Loucy (cell line): ENCODE measurements at regions not wholly inside any gene's neighbourhood (a gene's known extent, or its start where the extent isn't known, plus 50 kb on each side); places are given as distances from the start of the nearest gene placed in this dataset.

Experiments
- CTCF ChIP-seq: fragments of 200-600 bp; sonication (generic); conservative IDR thresholded peaks from 2 replicates; pipeline ENCODE4 v1.5.1; 2014; ENCODE audit warnings: mild to moderate bottlenecking, antibody characterized with exemption, low read length
- EZH2phosphoT487 ChIP-seq: fragments of 200-600 bp; IDR thresholded peaks from 2 replicates; pipeline ENCODE4 v1.6.1; 2018; ENCODE audit warnings: antibody characterized with exemption, mild to moderate bottlenecking, moderate library complexity, borderline replicate concordance

- TF ChIP-seq CTCF: no peak
- no peak for TF ChIP-seq EZH2phosphoT487
These were observed 919.9 kb downstream of the FSCB start for GRCh38 chr14:43587183-43587582.
